Testis (tissue), 2 donors: ENCODE measurements at regions not wholly inside any gene's neighbourhood (a gene's known extent, or its start where the extent isn't known, plus 50 kb on each side); places are given as distances from the start of the nearest gene placed in this dataset.

Source experiments
- CTCF ChIP-seq, 3 experiments: fragments of 450-650 bp in 2 of 3; fragments of 200-600 bp in 1 of 3; sonication (generic) in 1 of 3; IDR thresholded peaks; one replicate each; pipeline ENCODE4 v1.5.1; 2016 to 2019; ENCODE audit warnings: antibody characterized with exemption in 3 of 3, mild to moderate bottlenecking in 2 of 3, moderate library complexity in 1 of 3
- POLR2A ChIP-seq: fragments of 450-650 bp; IDR thresholded peaks from one replicate; pipeline ENCODE4 v1.6.1; 2017; ENCODE audit warnings: antibody characterized with exemption, mild to moderate bottlenecking, moderate library complexity

- TF ChIP-seq CTCF (IDR thresholded peaks at IDR 0.05) (no peak), POLR2A (no peak)
Observed at GRCh38 chr4:8728536-8729407, 136.2 kb downstream of the CPZ start.
